ENCODE measurements at regions not wholly inside any gene's neighbourhood (a gene's known extent, or its start where the extent isn't known, plus 50 kb on each side); places are given as distances from the start of the nearest gene placed in this dataset.

DNA sequence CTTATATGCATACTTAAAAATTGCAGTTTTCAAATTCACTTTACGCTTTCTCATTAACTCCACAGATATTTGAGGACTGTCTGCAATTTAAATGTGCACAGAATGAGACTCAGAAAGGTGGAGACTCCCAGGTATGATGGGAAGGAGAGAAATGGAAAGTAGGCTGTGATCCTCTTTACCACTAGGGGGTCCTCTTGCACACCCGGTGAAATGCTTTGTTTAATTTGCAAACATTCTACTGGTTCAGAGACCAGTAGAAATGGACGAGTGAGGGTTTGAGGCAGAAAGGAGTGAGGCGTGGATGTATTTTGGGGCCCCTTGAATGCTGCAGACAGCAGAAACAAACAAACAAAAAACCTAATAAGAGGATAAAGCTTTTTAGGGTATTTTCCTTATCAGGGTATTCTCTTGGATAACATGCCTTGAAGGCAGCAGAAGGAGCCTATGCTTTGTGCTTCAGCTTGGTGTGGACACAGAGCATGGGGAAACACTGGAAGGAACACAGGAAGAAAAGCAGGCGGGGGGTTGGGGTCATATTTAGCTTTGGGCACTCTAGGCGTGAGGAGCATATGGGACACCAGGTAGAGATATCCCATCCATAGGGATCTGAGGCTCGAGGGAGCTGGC lies 410.1 kb downstream of the DMRT2 start (continued):
- TF ChIP-seq FOSL1 (IDR thresholded peaks at IDR 0.05; ENCODE audit: low read depth), result no peak

DNA sequence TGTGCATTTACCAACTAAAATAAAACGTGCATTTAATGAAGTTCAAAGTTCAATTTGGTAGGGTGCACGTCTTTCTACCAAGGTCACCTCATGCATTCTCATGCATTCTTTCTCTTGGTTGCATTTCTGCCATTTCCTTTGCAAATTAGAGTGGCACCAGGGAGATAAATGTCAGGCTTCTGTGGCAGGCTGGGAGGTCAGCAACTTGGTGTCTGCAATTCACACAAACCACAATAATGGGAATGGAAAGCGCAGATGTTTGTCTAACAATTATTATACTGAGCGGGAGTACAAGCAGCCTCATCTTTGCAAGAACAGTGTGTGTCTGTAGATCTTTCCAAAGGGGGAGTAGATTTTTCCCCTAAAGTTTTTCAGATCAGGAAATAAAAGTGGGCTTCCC lies 411.7 kb downstream of the DMRT2 start:
- Histone ChIP-seq H3K27ac (ENCODE audit: low read depth, low read length) (no peak overlapping the region), H3K79me2 (ENCODE audit: insufficient read depth, low read length) (no peaks in the 10 kb centered on the region), H3K9me2 (ENCODE audit: insufficient read depth) (no peaks in the 10 kb centered on the region), H3K27me3 (ENCODE audit: insufficient read depth, low read length) (no peaks in the 10 kb centered on the region), H3K9ac (ENCODE audit: low read length) (no peak overlapping the region), H3K4me3 (replicated peaks in 1 of 2; ENCODE audit: low read depth in 1 of 2, low read length in 2 of 2) (no peak overlapping the region), H2AFZ (ENCODE audit: low read depth, low read length, poor library complexity, severe bottlenecking) (no peak overlapping the region), H4K20me1 (ENCODE audit: insufficient read depth) (no peaks in the 10 kb centered on the region), H3K4me1 (ENCODE audit: control insufficient read depth in 1 of 2, insufficient read depth in 2 of 2, low read length in 2 of 2) (no peaks in the 10 kb centered on the region), H3K36me3 (ENCODE audit: control insufficient read depth in 1 of 2, insufficient read depth in 2 of 2, low read length in 2 of 2) (no peaks in the 10 kb centered on the region), H3K9me3 (ENCODE audit: control insufficient read depth in 1 of 2, insufficient read depth in 1 of 2, low read depth in 1 of 2, low read length in 2 of 2) (peaks cover 3 to 6% of the 10 kb centered on the region in 2 experiments; a peak in 2 of 4 replicates), H3K4me2 (ENCODE audit: low read length) (no peak overlapping the region)
- no peak for ATAC-seq
- POLR2A ChIA-PET, result no interaction called here
- intact Hi-C loops (cut with micrococcal nuclease), result no loop called here
- no TSS peak for BruUV-seq (replicated peaks)
- RAD21 ChIA-PET (ENCODE audit: low non-redundant PET in 1 of 2, low total read pairs in 2 of 2, uncharacterized antibody in 2 of 2, unreplicated experiment in 2 of 2), result no interaction called here
- DNase-seq (ENCODE audit: low read depth, low spot score), result no peak
- TF ChIP-seq, protein P1, sequence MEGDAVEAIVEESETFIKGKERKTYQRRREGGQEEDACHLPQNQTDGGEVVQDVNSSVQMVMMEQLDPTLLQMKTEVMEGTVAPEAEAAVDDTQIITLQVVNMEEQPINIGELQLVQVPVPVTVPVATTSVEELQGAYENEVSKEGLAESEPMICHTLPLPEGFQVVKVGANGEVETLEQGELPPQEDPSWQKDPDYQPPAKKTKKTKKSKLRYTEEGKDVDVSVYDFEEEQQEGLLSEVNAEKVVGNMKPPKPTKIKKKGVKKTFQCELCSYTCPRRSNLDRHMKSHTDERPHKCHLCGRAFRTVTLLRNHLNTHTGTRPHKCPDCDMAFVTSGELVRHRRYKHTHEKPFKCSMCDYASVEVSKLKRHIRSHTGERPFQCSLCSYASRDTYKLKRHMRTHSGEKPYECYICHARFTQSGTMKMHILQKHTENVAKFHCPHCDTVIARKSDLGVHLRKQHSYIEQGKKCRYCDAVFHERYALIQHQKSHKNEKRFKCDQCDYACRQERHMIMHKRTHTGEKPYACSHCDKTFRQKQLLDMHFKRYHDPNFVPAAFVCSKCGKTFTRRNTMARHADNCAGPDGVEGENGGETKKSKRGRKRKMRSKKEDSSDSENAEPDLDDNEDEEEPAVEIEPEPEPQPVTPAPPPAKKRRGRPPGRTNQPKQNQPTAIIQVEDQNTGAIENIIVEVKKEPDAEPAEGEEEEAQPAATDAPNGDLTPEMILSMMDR (IDR thresholded peaks at IDR 0.05 in 2 of 3, conservative IDR thresholded peaks at IDR 0.05 in 1 of 3; ENCODE audit: borderline replicate concordance in 1 of 3, insufficient read depth in 1 of 3, low read depth in 2 of 3, low read length in 2 of 3), result no peak
- TF ChIP-seq CEBPB (IDR thresholded peaks at IDR 0.05; ENCODE audit: low read depth), result no peak
- TF ChIP-seq SRF (IDR thresholded peaks at IDR 0.05; ENCODE audit: low read depth), result no peak
- TF ChIP-seq POLR2AphosphoS5 (IDR thresholded peaks at IDR 0.05; ENCODE audit: low read depth, low read length), result no peak
- TF ChIP-seq, protein P2, sequence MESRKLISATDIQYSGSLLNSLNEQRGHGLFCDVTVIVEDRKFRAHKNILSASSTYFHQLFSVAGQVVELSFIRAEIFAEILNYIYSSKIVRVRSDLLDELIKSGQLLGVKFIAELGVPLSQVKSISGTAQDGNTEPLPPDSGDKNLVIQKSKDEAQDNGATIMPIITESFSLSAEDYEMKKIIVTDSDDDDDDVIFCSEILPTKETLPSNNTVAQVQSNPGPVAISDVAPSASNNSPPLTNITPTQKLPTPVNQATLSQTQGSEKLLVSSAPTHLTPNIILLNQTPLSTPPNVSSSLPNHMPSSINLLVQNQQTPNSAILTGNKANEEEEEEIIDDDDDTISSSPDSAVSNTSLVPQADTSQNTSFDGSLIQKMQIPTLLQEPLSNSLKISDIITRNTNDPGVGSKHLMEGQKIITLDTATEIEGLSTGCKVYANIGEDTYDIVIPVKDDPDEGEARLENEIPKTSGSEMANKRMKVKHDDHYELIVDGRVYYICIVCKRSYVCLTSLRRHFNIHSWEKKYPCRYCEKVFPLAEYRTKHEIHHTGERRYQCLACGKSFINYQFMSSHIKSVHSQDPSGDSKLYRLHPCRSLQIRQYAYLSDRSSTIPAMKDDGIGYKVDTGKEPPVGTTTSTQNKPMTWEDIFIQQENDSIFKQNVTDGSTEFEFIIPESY (IDR thresholded peaks at IDR 0.05; ENCODE audit: extremely low read depth, insufficient replicate concordance, low read length), result no peak
- CTCF ChIA-PET, result no interaction called here

Data from HCT116 (cell line).